ENCODE measurements at regions not wholly inside any gene's neighbourhood (a gene's known extent, or its start where the extent isn't known, plus 50 kb on each side); places are given as distances from the start of the nearest gene placed in this dataset.

GRCh38 chr2:12305931-12306330 lies 410.8 kb upstream of the TRIB2 start:
- TF ChIP-seq RAD21 (IDR thresholded peaks at IDR 0.05; ENCODE audit: low read depth) (no peak), ZBTB33 (IDR thresholded peaks at IDR 0.05; ENCODE audit: extremely low read depth, insufficient replicate concordance, low read length) (no peak), CTCF (IDR thresholded peaks at IDR 0.05 in 2 of 3, conservative IDR thresholded peaks at IDR 0.05 in 1 of 3; ENCODE audit: borderline replicate concordance in 1 of 3, insufficient read depth in 1 of 3, low read depth in 2 of 3, low read length in 2 of 3) (no peak), POLR2AphosphoS5 (IDR thresholded peaks at IDR 0.05; ENCODE audit: low read depth, low read length) (no peak), POLR2A (IDR thresholded peaks at IDR 0.05; ENCODE audit: borderline replicate concordance, extremely low read depth, insufficient read depth, insufficient read length) (no peak), CEBPB (IDR thresholded peaks at IDR 0.05; ENCODE audit: low read depth) (no peak), FOSL1 (IDR thresholded peaks at IDR 0.05; ENCODE audit: low read depth) (no peak), JUND (IDR thresholded peaks at IDR 0.05) (no peak), MAX (IDR thresholded peaks at IDR 0.05) (no peak), SP1 (IDR thresholded peaks at IDR 0.05; ENCODE audit: low read depth) (no peak), EZH2phosphoT487 (IDR thresholded peaks at IDR 0.05; ENCODE audit: borderline replicate concordance) (no peak), SIN3A (IDR thresholded peaks at IDR 0.05; ENCODE audit: low read depth) (no peak), EZH2 (IDR thresholded peaks at IDR 0.05) (no peak), YY1 (IDR thresholded peaks at IDR 0.05; ENCODE audit: extremely low read depth, insufficient replicate concordance, low read depth, low read length) (no peak)
